Umbilical cord (tissue), 1 donor: ENCODE measurements at regions not wholly inside any gene's neighbourhood (a gene's known extent, or its start where the extent isn't known, plus 50 kb on each side); places are given as distances from the start of the nearest gene placed in this dataset.
A peak's percentile ranks its signal among the peaks of the same experiment; 100 is the strongest.
"Not testable (repeated sequence)": the region's sequence is repeated elsewhere in the genome, so short reads cannot be mapped to it uniquely, and the experiment has no call there.

Experiments
- DNase-seq: peaks from one replicate; pipeline ENCODE4 v3.0.0-alpha.2; 2015; ENCODE audit warnings: low spot score

GRCh38 chr22:44650806-44651205 is 51.2 kb upstream of the PRR5 start:
- DNase-seq: no peak

DNA sequence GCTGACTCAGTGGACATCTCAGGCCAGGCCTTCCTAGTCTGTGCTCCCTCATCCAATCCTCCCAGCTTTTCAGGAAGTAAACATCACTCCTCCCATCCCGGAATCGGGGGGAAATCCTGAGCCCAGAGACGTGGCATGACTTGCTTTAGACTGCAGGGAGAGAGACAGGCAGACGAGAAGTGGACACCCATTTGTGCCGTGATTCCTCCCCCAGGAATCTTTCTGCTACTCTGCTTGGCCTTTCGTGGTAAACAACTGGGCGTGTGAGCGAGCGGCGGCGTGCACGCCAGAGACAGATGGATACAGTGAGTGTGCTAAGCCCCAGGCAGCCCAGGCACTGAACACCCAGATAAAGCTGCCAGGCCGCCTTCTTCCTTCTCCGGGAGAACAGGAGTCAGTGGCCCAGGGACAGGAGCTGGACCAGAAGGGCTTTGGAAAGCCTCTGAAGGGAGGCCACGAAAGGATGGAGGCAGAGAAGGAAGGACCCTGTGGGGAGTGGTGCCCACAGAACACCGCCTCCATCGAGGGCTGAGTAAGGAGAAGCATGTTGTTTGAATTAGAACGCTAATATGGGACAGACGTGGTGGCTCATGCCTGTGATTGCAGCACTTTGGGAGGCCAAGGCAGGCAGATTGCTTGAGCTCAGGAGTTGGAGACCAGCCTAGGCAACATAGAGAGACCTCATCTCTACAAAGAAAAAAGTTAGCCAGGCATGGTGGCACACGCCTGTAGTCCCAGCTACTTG is 53.0 kb upstream of the PRR5 start:
- DNase-seq: peak; percentile 93

DNA sequence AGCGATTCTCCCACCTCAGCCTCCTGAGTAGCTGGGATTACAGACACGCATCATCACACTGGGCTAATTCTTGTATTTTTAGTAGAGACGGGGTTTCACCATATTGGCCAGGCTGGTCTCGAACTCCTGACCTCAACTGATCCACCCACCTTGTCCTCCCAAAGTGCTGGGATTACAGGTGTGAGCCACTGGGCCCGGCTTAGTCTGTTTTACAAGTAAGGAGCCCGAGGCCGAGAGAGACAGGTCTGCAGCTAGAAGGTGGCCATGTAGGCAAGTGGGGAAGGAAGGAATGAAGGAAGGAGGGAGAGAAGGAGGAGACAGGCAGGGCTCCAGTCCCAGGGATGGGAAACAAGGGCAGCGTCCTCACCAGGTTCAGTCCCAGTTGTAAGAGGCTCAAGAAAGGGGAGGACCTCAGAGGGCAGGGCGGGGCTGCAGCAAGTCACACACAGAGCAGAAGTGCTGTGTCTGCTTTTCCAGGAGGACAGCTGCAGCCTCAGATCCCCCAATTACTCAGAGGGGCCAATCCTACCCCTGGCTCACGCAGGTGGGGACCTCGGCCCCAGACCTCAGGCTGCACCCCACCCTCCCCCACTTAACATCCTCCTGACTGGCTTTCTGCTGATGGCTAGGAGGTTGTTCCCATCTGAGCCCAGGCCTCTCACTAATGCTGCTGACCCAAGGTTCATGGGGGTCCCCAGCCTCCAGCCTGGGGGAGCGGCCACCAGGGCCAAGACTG is 53.8 kb upstream of the PRR5 start:
- peak; percentile 78 for DNase-seq

- no peak for DNase-seq
Measured at GRCh38 chr22:44647141-44647540, 54.9 kb upstream of the PRR5 start.

- no peak for DNase-seq
Measured at GRCh38 chr22:44646668-44647067, 55.3 kb upstream of the PRR5 start.

GRCh38 chr22:44646141-44646540 is 55.9 kb upstream of the PRR5 start:
- no peak for DNase-seq

DNA sequence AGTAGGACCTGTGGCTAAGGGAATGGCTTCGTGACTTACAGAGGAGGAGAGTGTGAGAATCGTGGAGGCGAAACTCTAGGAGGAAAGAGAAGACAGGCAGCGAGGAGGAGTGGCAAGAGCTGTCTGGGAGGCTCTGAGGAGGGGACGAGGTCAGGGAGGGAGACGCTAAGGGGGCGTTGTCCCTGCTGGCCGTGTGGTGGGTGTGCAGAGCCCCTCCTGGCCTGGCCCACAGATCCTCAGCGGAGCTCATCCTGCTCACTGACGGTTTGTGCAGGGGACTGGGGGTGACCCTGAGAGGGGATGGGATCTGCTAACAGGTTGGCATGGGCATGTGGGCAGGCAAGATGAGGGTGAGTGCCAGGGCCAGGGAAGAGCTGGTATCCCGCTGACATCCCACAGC is 56.5 kb upstream of the PRR5 start:
- no peak for DNase-seq

DNA sequence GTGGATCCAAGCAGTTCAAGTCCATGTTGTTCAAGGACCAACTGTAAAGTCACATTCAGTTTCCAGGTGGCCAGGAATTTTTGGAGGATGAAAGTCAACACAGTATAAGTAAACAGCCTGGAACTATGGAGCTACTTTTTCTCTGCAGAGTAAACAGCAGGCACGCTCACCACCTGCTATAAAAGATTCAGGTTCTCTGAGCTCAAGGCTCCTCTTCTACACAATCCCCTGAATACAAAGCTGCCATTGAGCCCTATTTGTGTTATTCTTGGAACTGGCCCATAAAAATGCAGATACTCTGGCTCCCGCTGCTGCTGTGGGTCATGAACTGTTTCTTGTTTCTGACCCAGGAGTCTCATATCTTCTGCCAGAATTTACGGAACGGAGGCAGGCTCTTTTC is 56.9 kb upstream of the PRR5 start:
- no peak for DNase-seq

DNA sequence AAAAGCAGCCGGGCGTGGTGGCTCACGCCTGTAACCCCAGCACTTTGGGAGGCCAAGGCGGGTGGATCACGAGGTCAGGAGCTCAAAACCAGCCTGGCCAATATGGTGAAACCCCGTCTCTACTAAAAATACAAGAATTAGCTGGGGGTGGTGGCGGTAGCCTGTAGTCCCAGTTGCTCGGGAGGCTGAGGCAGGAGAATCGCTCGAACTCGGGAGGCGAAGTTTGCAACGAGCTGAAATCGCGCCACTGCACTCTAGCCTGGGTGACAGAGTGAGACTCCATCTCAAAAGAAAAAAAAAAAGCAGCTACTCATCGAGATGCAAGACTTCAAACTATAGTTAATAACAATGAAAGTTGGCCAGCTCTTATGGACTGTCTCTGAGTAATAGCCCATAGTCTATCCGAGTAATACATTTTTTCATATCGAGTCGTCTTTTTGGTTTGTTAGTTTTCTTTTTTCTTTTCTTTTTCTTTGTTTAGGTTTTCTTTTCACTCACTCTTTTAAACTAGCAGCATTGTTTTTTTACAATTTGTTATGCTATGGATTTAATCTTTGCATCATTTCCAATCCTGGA is 58.4 kb upstream of the PRR5 start:
- DNase-seq: not testable (repeated sequence)

DNA sequence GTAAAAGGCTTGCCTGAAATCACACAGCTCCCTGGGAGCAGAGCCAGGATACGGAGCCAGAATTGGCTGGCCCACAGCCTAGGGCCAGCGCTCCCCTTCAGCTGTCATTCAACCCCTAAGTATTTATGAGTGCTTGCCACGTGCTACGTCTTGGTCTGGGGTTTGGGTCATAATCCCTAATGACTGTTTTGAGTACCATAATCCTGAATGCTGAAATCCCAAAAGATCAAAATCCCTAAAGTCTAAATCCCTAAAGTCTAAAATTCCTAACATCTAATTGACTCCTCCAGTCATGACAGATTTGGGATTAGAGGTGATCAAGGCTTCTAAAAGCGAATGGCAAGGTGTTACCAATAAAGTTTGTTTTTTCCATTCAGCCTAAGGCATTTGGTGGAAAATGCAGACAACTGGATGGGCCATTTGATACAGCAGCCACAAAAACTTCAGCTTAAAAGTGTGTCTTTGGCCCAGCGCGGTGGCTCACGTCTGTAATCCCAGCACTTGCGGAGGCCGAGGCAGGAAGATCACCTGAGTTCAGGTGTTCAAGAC is 59.8 kb upstream of the PRR5 start:
- DNase-seq: peak; percentile 40

GRCh38 chr22:44640618-44641155 is 61.3 kb upstream of the PRR5 start:
- no peak for DNase-seq

- no peak for DNase-seq
Measured at GRCh38 chr22:44639891-44640617, 62.0 kb upstream of the PRR5 start.

- peak; percentile 68 for DNase-seq
Measured at GRCh38 chr22:44638971-44639760, 62.8 kb upstream of the PRR5 start.

GRCh38 chr22:44636502-44637206 is 65.3 kb upstream of the PRR5 start:
- not testable (repeated sequence) for DNase-seq

DNA sequence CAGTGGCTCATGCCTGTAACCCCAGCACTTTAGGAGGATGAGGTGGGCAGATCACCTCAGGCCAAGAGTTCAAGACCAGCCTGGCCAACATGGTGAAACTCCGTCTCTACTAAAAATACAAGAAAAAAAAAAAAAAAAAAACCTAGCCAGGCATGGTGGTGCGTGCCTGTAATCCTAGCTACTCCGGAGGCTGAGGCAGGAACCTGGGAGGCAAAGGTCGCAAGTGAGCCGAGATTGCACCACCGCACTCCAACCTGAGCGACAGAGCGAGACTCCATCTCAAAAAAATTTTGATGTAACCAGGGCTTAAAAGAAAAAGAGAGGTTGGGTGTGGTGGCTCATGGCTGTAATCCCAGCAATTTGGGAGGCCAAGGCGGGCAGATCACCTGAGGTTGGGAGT is 66.4 kb upstream of the PRR5 start:
- DNase-seq: not testable (repeated sequence)

- DNase-seq: no peak
Measured at GRCh38 chr22:44634426-44635321, 67.3 kb upstream of the PRR5 start.

GRCh38 chr22:44633647-44634046 is 68.4 kb upstream of the PRR5 start:
- DNase-seq: no peak

GRCh38 chr22:44632541-44633396 is 69.2 kb upstream of the PRR5 start:
- DNase-seq: no peak
